IMR-90 (cell line): ENCODE measurements at regions not wholly inside any gene's neighbourhood (a gene's known extent, or its start where the extent isn't known, plus 50 kb on each side); places are given as distances from the start of the nearest gene placed in this dataset.

Experiments
- BHLHE40 ChIP-seq: fragments of 150-350 bp; IDR thresholded peaks from 2 replicates; pipeline ENCODE4 v1.6.1; 2016; ENCODE audit warnings: mild to moderate bottlenecking, low read depth, low read length
- CEBPB ChIP-seq: IDR thresholded peaks from 2 replicates; pipeline ENCODE4 v1.6.1; 2012; ENCODE audit warnings: low read depth, low read length, improper control_type of control experiment
- CHD1 ChIP-seq: IDR thresholded peaks from 2 replicates; pipeline ENCODE4 v1.6.1; 2012; ENCODE audit warnings: low read depth, low read length, improper control_type of control experiment
- FOS ChIP-seq: fragments of 150-350 bp; IDR thresholded peaks from 2 replicates; pipeline ENCODE4 v1.6.1; 2016; ENCODE audit warnings: low read depth, low read length
- MAZ ChIP-seq: IDR thresholded peaks from 2 replicates; pipeline ENCODE4 v1.6.1; 2012; ENCODE audit warnings: low read depth, mild to moderate bottlenecking, low read length, improper control_type of control experiment, moderate library complexity, borderline replicate concordance
- MXI1 ChIP-seq: IDR thresholded peaks from 2 replicates; pipeline ENCODE4 v1.6.1; 2012; ENCODE audit warnings: low read depth, mild to moderate bottlenecking, low read length, moderate library complexity, borderline replicate concordance
- NFE2L2 ChIP-seq: fragments of 150-350 bp; IDR thresholded peaks from 2 replicates; pipeline ENCODE4 v1.6.1; 2016; ENCODE audit warnings: low read depth, mild to moderate bottlenecking, low read length
- POLR2A ChIP-seq: IDR thresholded peaks from 2 replicates; pipeline ENCODE4 v1.6.1; 2012; ENCODE audit warnings: mild to moderate bottlenecking, low read depth, low read length
- RAD21 ChIP-seq: IDR thresholded peaks from 2 replicates; pipeline ENCODE4 v1.6.1; 2012; ENCODE audit warnings: low read length, improper control_type of control experiment
- RCOR1 ChIP-seq: IDR thresholded peaks from 2 replicates; pipeline ENCODE4 v1.6.1; 2012; ENCODE audit warnings: mild to moderate bottlenecking, low read length, improper control_type of control experiment; ENCODE audit not compliant: insufficient replicate concordance
- RFX5 ChIP-seq: IDR thresholded peaks from 2 replicates; pipeline ENCODE4 v1.8.0; 2012; ENCODE audit warnings: low read depth, mild to moderate bottlenecking, low read length, moderate library complexity
- SMC3 ChIP-seq: fragments of 150-350 bp; IDR thresholded peaks from 2 replicates; pipeline ENCODE4 v1.6.1; 2016; ENCODE audit warnings: low read depth, mild to moderate bottlenecking, antibody characterized with exemption, low read length, moderate library complexity
- TF ChIP-seq, protein P1 (sequence below): conservative IDR thresholded peaks from 2 replicates; pipeline ENCODE4 v1.5.1; 2012; ENCODE audit warnings: mild to moderate bottlenecking, low read depth, low read length, improper control_type of control experiment
- TF ChIP-seq, protein P2 (sequence below): fragments of 150-350 bp; IDR thresholded peaks from 2 replicates; pipeline ENCODE4 v1.6.1; 2017; ENCODE audit warnings: mild to moderate bottlenecking, antibody characterized with exemption, low read length, low read depth

DNA sequence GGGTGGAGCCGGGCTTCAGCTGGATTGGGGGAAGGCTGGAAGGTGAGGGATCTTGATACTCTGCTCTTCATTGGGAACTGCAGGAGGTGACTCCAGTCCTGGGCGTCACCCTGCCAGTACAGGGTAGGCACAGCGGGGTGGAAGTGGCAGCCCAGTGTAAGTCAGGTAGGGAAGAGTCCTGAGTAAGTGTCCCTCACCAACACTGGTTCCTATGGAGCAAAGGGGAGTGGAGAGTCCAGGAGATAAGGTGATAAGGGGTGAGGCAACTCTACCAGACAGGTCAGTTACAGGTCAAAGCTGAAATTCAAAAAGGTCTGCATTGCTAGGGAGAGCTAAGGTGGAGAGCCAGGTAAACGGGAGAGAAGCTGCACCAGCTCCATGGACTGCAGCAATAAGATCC lies 145.6 kb upstream of the NFE2L3 start:
- TF ChIP-seq, protein P1, sequence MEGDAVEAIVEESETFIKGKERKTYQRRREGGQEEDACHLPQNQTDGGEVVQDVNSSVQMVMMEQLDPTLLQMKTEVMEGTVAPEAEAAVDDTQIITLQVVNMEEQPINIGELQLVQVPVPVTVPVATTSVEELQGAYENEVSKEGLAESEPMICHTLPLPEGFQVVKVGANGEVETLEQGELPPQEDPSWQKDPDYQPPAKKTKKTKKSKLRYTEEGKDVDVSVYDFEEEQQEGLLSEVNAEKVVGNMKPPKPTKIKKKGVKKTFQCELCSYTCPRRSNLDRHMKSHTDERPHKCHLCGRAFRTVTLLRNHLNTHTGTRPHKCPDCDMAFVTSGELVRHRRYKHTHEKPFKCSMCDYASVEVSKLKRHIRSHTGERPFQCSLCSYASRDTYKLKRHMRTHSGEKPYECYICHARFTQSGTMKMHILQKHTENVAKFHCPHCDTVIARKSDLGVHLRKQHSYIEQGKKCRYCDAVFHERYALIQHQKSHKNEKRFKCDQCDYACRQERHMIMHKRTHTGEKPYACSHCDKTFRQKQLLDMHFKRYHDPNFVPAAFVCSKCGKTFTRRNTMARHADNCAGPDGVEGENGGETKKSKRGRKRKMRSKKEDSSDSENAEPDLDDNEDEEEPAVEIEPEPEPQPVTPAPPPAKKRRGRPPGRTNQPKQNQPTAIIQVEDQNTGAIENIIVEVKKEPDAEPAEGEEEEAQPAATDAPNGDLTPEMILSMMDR = no peak
- TF ChIP-seq POLR2A (no peak), SMC3 (no peak), CHD1 (no peak), MAZ (no peak), CEBPB (no peak), MXI1 (no peak), FOS (no peak), RCOR1 (no peak), RAD21 (no peak), BHLHE40 (no peak), RFX5 (no peak), NFE2L2 (no peak)
- TF ChIP-seq, protein P2, sequence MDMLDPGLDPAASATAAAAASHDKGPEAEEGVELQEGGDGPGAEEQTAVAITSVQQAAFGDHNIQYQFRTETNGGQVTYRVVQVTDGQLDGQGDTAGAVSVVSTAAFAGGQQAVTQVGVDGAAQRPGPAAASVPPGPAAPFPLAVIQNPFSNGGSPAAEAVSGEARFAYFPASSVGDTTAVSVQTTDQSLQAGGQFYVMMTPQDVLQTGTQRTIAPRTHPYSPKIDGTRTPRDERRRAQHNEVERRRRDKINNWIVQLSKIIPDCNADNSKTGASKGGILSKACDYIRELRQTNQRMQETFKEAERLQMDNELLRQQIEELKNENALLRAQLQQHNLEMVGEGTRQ = no peak
